ENCODE measurements at regions not wholly inside any gene's neighbourhood (a gene's known extent, or its start where the extent isn't known, plus 50 kb on each side); places are given as distances from the start of the nearest gene placed in this dataset.
"Not testable (repeated sequence)": the region's sequence is repeated elsewhere in the genome, so short reads cannot be mapped to it uniquely, and the experiment has no call there.

DNA sequence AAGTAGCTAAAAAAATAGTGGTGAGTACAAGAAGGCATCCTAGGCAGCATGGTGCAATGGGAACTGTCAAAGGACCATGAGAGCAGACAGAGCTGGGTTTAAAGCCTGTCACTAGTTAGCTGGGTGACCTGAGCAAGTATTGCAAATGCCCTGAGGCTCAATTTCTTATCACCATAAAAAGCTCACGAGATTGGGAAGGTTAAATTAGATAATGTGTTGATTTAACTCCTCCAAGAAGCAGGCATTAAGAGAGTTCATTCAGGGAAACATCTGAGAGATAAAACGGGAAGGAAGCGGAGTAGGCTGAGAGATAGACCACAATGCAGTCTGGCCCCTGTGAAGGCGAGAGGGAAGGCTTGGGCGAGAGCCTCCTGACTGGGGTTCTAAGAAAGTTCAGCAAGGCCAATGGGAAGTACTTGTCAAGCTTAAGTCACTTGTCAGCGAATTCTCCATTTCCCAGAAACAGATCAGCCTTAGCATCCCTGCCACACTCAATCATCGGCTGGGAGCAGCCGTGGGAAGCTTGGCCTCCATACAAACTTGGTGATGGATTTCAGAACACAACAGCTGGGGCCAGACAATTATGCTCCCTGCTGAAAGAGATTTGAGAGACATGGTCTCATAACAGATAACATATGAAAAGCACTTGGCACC, 105.5 kb downstream of the POU4F1 start:
- 64% methylated on average over 8 of the region's 8 CpGs for WGBS
- no peaks in the 10 kb centered on the region for H3K27me3 ChIP-seq
- H3K4me3 ChIP-seq = no peak overlapping the region
- no peaks in the 10 kb centered on the region for H3K4me1 ChIP-seq
- TF ChIP-seq EP300 (IDR thresholded peaks at IDR 0.05) = no peak
- no peak for TF ChIP-seq POLR2A (IDR thresholded peaks at IDR 0.05)
- TF ChIP-seq, protein P1, sequence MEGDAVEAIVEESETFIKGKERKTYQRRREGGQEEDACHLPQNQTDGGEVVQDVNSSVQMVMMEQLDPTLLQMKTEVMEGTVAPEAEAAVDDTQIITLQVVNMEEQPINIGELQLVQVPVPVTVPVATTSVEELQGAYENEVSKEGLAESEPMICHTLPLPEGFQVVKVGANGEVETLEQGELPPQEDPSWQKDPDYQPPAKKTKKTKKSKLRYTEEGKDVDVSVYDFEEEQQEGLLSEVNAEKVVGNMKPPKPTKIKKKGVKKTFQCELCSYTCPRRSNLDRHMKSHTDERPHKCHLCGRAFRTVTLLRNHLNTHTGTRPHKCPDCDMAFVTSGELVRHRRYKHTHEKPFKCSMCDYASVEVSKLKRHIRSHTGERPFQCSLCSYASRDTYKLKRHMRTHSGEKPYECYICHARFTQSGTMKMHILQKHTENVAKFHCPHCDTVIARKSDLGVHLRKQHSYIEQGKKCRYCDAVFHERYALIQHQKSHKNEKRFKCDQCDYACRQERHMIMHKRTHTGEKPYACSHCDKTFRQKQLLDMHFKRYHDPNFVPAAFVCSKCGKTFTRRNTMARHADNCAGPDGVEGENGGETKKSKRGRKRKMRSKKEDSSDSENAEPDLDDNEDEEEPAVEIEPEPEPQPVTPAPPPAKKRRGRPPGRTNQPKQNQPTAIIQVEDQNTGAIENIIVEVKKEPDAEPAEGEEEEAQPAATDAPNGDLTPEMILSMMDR (IDR thresholded peaks at IDR 0.05) = no peak
- TF ChIP-seq POLR2AphosphoS5 (IDR thresholded peaks at IDR 0.05) = no peak
- H3K27ac ChIP-seq = no peak overlapping the region
- H3K9me3 ChIP-seq = no peaks in the 10 kb centered on the region
- no peaks in the 10 kb centered on the region for H3K36me3 ChIP-seq
- DNase-seq (ENCODE audit: low spot score in 2 of 2) = no peak

DNA sequence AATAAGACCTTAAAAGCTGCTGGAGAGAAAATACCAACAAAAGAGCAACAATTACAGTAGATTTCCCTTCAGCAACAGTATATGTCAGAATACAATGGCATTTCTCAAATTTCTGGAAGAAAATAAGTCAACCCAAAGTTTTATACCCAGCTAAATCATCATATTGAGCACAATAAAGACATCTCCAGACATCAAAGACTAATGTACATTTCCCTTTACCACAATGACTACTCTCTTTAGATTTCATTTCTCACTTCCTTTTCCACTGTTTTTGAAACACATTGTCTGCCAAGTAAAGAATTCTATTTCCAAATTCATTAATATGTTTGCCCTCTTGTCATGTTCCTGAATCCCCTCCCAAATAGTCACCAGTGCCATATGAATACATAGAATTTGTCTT, 111.4 kb downstream of the POU4F1 start:
- TF ChIP-seq, protein P1 (IDR thresholded peaks at IDR 0.05) = no peak
- TF ChIP-seq EP300 (IDR thresholded peaks at IDR 0.05) = no peak
- no peak for TF ChIP-seq POLR2AphosphoS5 (IDR thresholded peaks at IDR 0.05)
- TF ChIP-seq POLR2A (IDR thresholded peaks at IDR 0.05) = no peak
- DNase-seq (ENCODE audit: low spot score in 2 of 2) = no peak
- H3K27me3 ChIP-seq = no peaks in the 10 kb centered on the region

DNA sequence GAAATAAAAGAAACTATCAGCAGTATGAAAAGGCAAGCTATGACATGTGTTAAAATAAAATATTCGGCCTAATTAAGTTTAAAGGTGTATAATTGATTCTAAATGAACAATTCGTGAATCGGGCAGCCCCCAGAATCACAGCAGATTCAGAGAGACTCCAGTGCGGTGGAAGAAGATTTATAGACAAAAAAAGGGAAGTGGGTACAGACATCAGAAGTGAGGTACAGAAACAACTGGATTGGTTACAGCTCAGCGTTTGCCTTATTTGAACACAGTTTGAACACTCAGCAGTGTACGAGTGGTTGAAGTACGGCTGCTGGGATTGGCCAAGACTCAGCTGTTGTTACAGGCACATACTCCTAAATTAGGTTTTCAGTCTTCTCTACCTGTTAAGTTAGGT, 113.1 kb downstream of the POU4F1 start:
- not testable (repeated sequence) for DNase-seq (ENCODE audit: low spot score in 2 of 2); H3K4me1 ChIP-seq; H3K27ac ChIP-seq; H3K36me3 ChIP-seq; H3K27me3 ChIP-seq; H3K9me3 ChIP-seq; H3K4me3 ChIP-seq
- 84% methylated on average over 7 of the region's 7 CpGs for WGBS

More for the DNA sequence above, 111.4 kb downstream of the POU4F1 start:
- no peaks in the 10 kb centered on the region for H3K36me3 ChIP-seq
- H3K4me3 ChIP-seq = no peak overlapping the region
- no peaks in the 10 kb centered on the region for H3K9me3 ChIP-seq
- H3K4me1 ChIP-seq = no peaks in the 10 kb centered on the region
- no peak overlapping the region for H3K27ac ChIP-seq

DNA sequence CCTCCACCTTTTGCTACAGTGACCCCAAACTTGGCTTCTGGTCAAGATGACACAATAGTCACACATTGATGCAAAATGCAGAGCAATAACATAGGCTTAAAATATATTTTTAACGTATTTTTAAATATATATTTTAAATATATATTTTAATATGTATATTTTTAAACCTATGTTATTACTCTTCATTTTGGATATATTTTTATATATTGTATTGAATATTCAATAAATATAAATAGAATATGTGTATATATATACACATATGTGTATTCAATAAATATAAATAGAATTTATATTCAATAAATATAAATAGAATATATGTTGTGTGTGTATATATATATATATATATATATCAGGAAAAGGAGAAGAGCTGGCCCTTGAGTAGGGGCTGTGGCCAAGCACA, 115.6 kb downstream of the POU4F1 start:
- H3K4me1 ChIP-seq = no peaks in the 10 kb centered on the region
- H3K4me3 ChIP-seq = no peak overlapping the region
- no peaks in the 10 kb centered on the region for H3K36me3 ChIP-seq
- H3K9me3 ChIP-seq = no peaks in the 10 kb centered on the region
- no peak for DNase-seq (ENCODE audit: low spot score in 2 of 2)
- TF ChIP-seq POLR2AphosphoS5 (IDR thresholded peaks at IDR 0.05) = no peak
- no peak for TF ChIP-seq EP300 (IDR thresholded peaks at IDR 0.05)
- TF ChIP-seq, protein P1 (IDR thresholded peaks at IDR 0.05) = no peak
- TF ChIP-seq POLR2A (IDR thresholded peaks at IDR 0.05) = no peak
- WGBS = 73% methylated on average over 1 of the region's 1 CpG
- H3K27me3 ChIP-seq = no peaks in the 10 kb centered on the region
- H3K27ac ChIP-seq = no peak overlapping the region

DNA sequence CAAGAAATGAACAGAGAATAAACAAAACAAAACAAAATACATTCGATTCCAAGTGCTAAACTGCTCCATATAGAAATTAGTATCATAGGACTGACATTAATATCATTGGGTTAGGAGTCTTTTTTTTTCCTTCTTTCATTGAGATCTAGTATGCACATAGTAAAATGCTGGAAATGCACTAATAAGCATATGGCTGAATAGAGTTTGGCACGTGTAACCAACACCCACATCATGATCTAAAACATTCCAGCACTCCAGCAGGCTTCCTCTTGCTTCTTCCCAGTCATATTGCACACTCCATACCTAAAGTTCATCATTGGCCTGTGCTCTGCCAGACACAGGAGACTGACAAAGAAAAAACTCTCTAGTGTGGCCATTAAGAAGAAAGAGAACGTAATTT, 117.5 kb downstream of the POU4F1 start:
- no peaks in the 10 kb centered on the region for H3K4me1 ChIP-seq
- no peaks in the 10 kb centered on the region for H3K36me3 ChIP-seq
- H3K4me3 ChIP-seq = no peak overlapping the region
- H3K27ac ChIP-seq = no peak overlapping the region
- WGBS = 71% methylated on average over 3 of the region's 3 CpGs
- TF ChIP-seq EP300 (IDR thresholded peaks at IDR 0.05) (no peak), POLR2AphosphoS5 (IDR thresholded peaks at IDR 0.05) (no peak), POLR2A (IDR thresholded peaks at IDR 0.05) (no peak)
- TF ChIP-seq, protein P1 (IDR thresholded peaks at IDR 0.05) = no peak
- H3K27me3 ChIP-seq = no peaks in the 10 kb centered on the region
- no peaks in the 10 kb centered on the region for H3K9me3 ChIP-seq
- no peak for DNase-seq (ENCODE audit: low spot score in 2 of 2)

DNA sequence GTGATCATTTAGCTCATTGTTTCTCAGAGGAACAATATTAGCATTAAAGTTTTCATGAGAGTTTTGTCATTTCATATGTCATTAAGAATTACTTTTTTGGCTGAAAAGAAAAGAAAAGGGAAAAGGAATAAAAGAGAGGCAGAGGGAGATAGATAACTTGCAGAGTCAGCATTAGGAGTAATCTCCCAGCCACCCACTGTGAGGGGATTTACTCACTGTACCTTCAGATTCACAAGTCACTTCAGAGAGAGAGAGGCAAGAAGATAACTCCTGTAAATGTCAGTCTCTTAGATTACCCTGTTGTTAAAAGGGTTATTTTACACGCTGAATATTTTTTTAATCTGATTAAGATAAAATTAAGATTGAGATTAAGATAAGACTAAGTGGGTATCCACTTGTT, 125.2 kb downstream of the POU4F1 start:
- Histone ChIP-seq H3K36me3 (no peaks in the 10 kb centered on the region), H3K4me3 (no peak overlapping the region), H3K27me3 (no peaks in the 10 kb centered on the region), H3K4me1 (no peaks in the 10 kb centered on the region), H3K27ac (no peak overlapping the region), H3K9me3 (no peaks in the 10 kb centered on the region)
- TF ChIP-seq POLR2A (IDR thresholded peaks at IDR 0.05) (no peak), EP300 (IDR thresholded peaks at IDR 0.05) (no peak)
- WGBS = 79% methylated on average over 1 of the region's 1 CpG
- DNase-seq (ENCODE audit: low spot score in 2 of 2) = no peak
